Small intestine (tissue), 7 donors: ENCODE measurements at regions not wholly inside any gene's neighbourhood (a gene's known extent, or its start where the extent isn't known, plus 50 kb on each side); places are given as distances from the start of the nearest gene placed in this dataset.

Source experiments
- DNase-seq, 2 donors: peaks; one replicate each; pipeline versions ENCODE4 v3.0.0 to v3.0.0-alpha.2; 2013
- FAIRE-seq: peaks from 2 replicates; lab custom pipeline; 2012; peaks lifted over from hg19 to GRCh38; lab: Jason Lieb, UNC
- H3K27ac ChIP-seq, 3 donors: one replicate each; pipeline ENCODE4 v1.5.1; 2013; ENCODE audit warnings: low read length in 2 of 3, mild to moderate bottlenecking in 2 of 3, control low read depth in 1 of 3, inconsistent platforms in 1 of 3, low read depth in 1 of 3, moderate library complexity in 1 of 3
- H3K27me3 ChIP-seq, 3 donors: one replicate each; pipeline ENCODE4 v1.6.1; 2013; ENCODE audit warnings: low read length in 3 of 3, inconsistent platforms in 1 of 3; ENCODE audit not compliant: control insufficient read depth in 3 of 3, insufficient read depth in 3 of 3
- H3K36me3 ChIP-seq, 3 donors: one replicate each; pipeline ENCODE4 v1.6.1; 2013; ENCODE audit warnings: low read length in 3 of 3, inconsistent platforms in 1 of 3, low read depth in 1 of 3, mild to moderate bottlenecking in 1 of 3, moderate library complexity in 1 of 3; ENCODE audit not compliant: control insufficient read depth in 3 of 3, insufficient read depth in 2 of 3
- H3K4me1 ChIP-seq, 3 donors: one replicate each; pipeline ENCODE4 v1.6.1; 2013; ENCODE audit warnings: low read length in 2 of 3, inconsistent platforms in 1 of 3, low read depth in 1 of 3, mild to moderate bottlenecking in 1 of 3, moderate library complexity in 1 of 3; ENCODE audit not compliant: control insufficient read depth in 3 of 3, insufficient read depth in 2 of 3
- H3K4me3 ChIP-seq, 3 donors: one replicate each; pipeline ENCODE4 v1.5.1; 2013; ENCODE audit warnings: low read length in 3 of 3, control low read depth in 1 of 3, inconsistent platforms in 1 of 3, low read depth in 1 of 3, mild to moderate bottlenecking in 1 of 3, moderate library complexity in 1 of 3
- H3K9me3 ChIP-seq, 2 donors: one replicate each; pipeline ENCODE4 v1.6.1; 2013; ENCODE audit warnings: low read depth in 1 of 2, low read length in 1 of 2; ENCODE audit not compliant: control insufficient read depth in 2 of 2, insufficient read depth in 1 of 2
- WGBS, 3 donors: extraction: QIAGEN DNeasy Blood & Tissue Kit; methylation state at CpG; one replicate each; pipeline ENCODE4 v1.1.7; 2013; 5-methylcytosine and 5-hydroxymethylcytosine counted together
- donor health status: healthy with polysubstance abuse.
- donor health status: control.
- donor health status: control.
- donor health status: Bipolar disorder and iron deficiency.
- donor health status: healthy.

DNA sequence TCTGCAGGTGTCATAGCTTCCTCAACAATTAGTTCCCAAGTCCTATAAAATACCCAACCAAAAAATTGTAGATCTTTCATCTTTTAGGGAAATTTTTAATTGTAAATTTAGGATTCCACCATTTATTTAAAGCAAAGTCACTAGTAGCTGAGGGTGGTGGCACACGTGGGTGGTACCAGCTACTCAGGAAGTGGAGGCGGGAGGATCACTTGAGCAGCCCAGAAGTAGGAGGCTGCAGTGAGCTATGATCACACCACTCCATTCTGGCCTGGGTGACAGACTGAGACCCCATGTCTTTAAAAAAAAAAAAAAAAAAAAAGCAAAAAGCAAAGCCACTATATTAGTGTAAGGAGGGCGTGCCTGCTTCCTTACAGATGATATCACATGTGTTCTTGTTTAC is 60.3 kb upstream of the GREB1L start:
- Histone ChIP-seq H3K4me3 (no peak overlapping the region), H3K9me3 (no peaks in the 10 kb centered on the region), H3K4me1 (no peaks in the 10 kb centered on the region), H3K36me3 (no peaks in the 10 kb centered on the region), H3K27me3 (no peaks in the 10 kb centered on the region), H3K27ac (no peak overlapping the region)
- DNase-seq (no peak), FAIRE-seq (no peak)
- 68 to 86% (median 73%) methylated on average over 3 of the region's 3 CpGs for WGBS, 3 donors

DNA sequence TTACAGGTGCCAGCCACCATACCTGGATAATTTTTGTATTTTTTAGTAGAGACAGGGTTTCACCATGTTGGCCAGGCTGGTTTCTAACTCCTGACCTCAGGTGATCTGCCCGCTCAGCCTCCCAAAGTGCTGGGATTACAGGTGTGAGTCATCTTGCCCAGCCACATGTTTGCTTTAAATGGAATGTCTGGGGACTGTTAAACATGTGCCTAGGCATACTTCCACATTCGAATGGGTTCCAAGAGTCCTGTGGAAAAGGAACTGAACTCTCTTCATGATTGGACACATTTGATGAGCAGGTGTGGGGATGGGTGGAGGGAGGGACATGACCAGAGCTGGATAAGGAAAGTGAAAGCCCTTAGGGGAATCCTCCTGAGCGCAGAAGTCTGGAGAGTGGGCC is 58.4 kb upstream of the GREB1L start:
- Histone ChIP-seq H3K4me1 (no peaks in the 10 kb centered on the region), H3K27ac (no peak overlapping the region), H3K4me3 (no peak overlapping the region), H3K9me3 (no peaks in the 10 kb centered on the region), H3K27me3 (no peaks in the 10 kb centered on the region), H3K36me3 (no peaks in the 10 kb centered on the region)
- WGBS, 3 donors, result 61 to 72% (median 62%) methylated on average over 3 of the region's 3 CpGs
- FAIRE-seq (no peak), DNase-seq (peak in 1 of 2 donors; percentile 10)

DNA sequence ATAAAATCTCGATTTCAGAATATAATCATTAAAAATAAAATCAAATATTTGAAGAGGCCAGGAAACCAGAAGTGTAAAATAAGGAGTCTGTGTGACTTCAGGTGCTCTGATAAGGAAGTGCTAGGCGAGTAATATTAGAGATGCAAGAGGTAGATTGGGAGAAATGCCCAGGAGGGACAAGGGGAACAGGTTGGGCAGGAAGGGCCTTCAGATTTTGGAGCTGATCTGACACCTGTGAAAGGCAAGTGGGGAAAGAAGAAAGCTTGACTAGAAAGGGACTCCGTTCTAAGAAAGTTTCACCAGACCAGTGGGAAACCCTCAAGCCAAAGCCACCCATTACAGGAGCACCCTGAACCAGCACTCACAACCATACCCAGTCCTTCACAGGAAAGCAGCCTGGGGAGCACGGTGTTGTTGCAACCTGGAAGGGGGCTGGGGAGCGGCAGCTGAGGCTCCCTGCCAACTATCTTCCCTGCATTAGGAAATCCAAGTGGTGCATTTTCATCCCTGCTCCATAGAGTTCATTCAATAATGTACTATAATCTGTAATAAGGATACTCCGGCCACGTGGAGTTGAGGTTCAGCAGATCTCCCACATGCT is 57.5 kb upstream of the GREB1L start:
- Histone ChIP-seq H3K36me3 (no peaks in the 10 kb centered on the region), H3K9me3 (no peaks in the 10 kb centered on the region), H3K4me3 (no peak overlapping the region), H3K27ac (no peak overlapping the region), H3K27me3 (no peaks in the 10 kb centered on the region), H3K4me1 (no peaks in the 10 kb centered on the region)
- 72 to 76% (median 74%) methylated on average over 7 of the region's 7 CpGs for WGBS, 3 donors
- DNase-seq (no peak), FAIRE-seq (no peak)

DNA sequence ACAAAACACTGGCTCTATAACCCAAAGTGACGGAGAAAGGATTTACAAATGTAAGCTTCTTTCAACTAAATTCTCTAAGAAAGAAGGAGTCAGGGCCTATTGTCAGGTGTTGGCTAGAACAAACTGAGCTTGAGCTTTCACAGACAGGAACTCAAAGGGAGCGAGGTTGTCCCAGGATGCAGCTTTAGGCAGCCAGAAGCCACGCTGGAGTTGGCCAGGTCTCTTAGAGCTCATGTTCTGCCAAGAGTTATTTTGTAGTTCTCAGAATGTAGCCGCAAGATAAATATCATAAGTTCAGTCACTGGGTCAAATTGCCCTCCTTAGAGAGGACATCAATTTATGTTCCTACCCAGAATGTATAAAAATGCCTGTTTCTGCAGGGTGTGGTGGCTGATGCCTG is 54.1 kb upstream of the GREB1L start:
- no peak overlapping the region for H3K27ac ChIP-seq
- DNase-seq (no peak), FAIRE-seq (no peak)
- H3K4me3 ChIP-seq, result no peak overlapping the region
- no peaks in the 10 kb centered on the region for H3K9me3 ChIP-seq
- WGBS, 3 donors, result 78 to 87% (median 84%) methylated on average over 4 of the region's 4 CpGs
- H3K4me1 ChIP-seq, result no peaks in the 10 kb centered on the region
- peaks cover 0 to 3% (median 0%) of the 10 kb centered on the region in 3 donors for H3K27me3 ChIP-seq
- H3K36me3 ChIP-seq, result no peaks in the 10 kb centered on the region

DNA sequence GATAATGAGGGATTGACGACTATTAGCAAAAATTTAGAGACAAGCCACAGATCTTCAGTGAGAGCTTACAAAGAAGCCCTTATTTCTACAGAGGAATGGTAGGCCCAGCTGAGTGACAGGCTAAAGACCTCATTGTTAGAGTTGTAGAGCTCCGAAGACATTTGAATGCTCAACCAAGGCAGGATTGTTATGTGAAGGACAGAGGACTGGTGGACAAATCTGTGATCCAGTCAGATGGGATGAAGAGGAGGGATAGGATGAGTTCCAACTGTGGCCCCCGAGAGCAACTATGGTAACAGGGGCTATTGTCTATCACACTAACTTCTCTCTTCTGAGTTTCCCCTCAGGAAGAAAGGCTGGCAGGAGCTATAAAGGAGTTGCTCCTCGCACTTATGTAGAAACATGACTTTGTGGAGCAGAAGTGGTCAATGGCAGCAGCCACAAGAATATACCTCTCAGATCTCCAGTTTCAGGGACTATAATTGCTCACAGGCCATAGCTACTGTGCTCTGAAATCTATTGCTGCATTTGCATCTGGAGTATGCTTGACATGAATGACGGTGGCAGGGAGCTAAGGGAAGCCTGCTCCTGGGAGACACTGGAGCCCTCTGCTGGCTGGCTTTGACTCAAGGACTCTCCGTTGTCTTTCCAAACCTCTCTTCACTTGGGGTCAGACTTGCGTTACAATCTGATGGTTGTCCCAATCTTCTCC is 50.3 kb upstream of the GREB1L start:
- Histone ChIP-seq H3K27ac (no peak overlapping the region), H3K4me3 (no peak overlapping the region), H3K9me3 (no peaks in the 10 kb centered on the region), H3K27me3 (peaks cover 0 to 3% (median 0%) of the 10 kb centered on the region in 3 donors), H3K36me3 (no peaks in the 10 kb centered on the region), H3K4me1 (no peaks in the 10 kb centered on the region)
- 52 to 58% (median 54%) methylated on average over 7 of the region's 7 CpGs for WGBS, 3 donors
- FAIRE-seq, result no peak
- DNase-seq, result peak; percentile 48 to 59
